ENCODE measurements at regions not wholly inside any gene's neighbourhood (a gene's known extent, or its start where the extent isn't known, plus 50 kb on each side); places are given as distances from the start of the nearest gene placed in this dataset.

GRCh38 chr1:83802023-83802422, 196.9 kb downstream of the TTLL7 start:
- peaks cover 31% of the 10 kb centered on the region for H3K4me1 Mint-ChIP-seq

GRCh38 chr1:83800066-83800465, 198.9 kb downstream of the TTLL7 start:
- no peak overlapping the region for H3K27ac Mint-ChIP-seq
- peaks cover 40% of the 10 kb centered on the region for H3K4me1 Mint-ChIP-seq
- ATAC-seq (no peak), DNase-seq (ENCODE audit: low spot score) (no peak)
- H3K4me3 Mint-ChIP-seq = no peak overlapping the region
- H3K27me3 Mint-ChIP-seq (ENCODE audit: low read depth) = no peaks in the 10 kb centered on the region; the same call in 1 of the 2 replicates
- TF ChIP-seq E2F4 (CRISPR knock-in tag; IDR thresholded peaks at IDR 0.05; ENCODE audit: borderline replicate concordance, low read depth) = no peak
- ChIA-PET POLR2A (no interaction called here), CTCF (interaction anchor here (0.8 kb wide), 1 partner anchor 30 kb away, joined by 3 read pairs; no protein-coding TSS in a partner anchor)
- H3K9me3 Mint-ChIP-seq = 0 out of 2 replicates have a peak, but pooled peaks cover 5% of the 10 kb centered on the region
- 0 out of 2 replicates have a peak, but pooled peaks cover 2% of the 10 kb centered on the region for H3K36me3 Mint-ChIP-seq

More at GRCh38 chr1:83802023-83802422, 196.9 kb downstream of the TTLL7 start:
- Mint-ChIP-seq H3K9me3 (0 out of 2 replicates have a peak, but pooled peaks cover 5% of the 10 kb centered on the region), H3K4me3 (no peak overlapping the region), H3K27ac (no peak overlapping the region), H3K36me3 (0 out of 2 replicates have a peak, but pooled peaks cover 2% of the 10 kb centered on the region), H3K27me3 (ENCODE audit: low read depth) (no peaks in the 10 kb centered on the region; the same call in 1 of the 2 replicates)
- ChIA-PET POLR2A (no interaction called here), CTCF (no interaction called here)
- ATAC-seq (no peak), DNase-seq (ENCODE audit: low spot score) (no peak)
- TF ChIP-seq USF2 (CRISPR knock-in tag; IDR thresholded peaks at IDR 0.05) = no peak
- no peak for TF ChIP-seq E2F4 (CRISPR knock-in tag; IDR thresholded peaks at IDR 0.05; ENCODE audit: borderline replicate concordance, low read depth)
- TF ChIP-seq EMX1 (CRISPR knock-in tag; IDR thresholded peaks at IDR 0.05) = no peak
- TF ChIP-seq MAX (CRISPR knock-in tag; IDR thresholded peaks at IDR 0.05) = no peak
- no peak for TF ChIP-seq ZNF263 (CRISPR knock-in tag; IDR thresholded peaks at IDR 0.05; ENCODE audit: low read depth)
- TF ChIP-seq MXD4 (CRISPR knock-in tag; IDR thresholded peaks at IDR 0.05; ENCODE audit: borderline replicate concordance) = no peak
- no peak for TF ChIP-seq E2F5 (CRISPR knock-in tag; IDR thresholded peaks at IDR 0.05)

- Mint-ChIP-seq H3K9me3 (0 out of 2 replicates have a peak, but pooled peaks cover 5% of the 10 kb centered on the region), H3K4me3 (no peak overlapping the region), H3K27ac (no peak overlapping the region), H3K4me1 (peaks cover 40% of the 10 kb centered on the region), H3K27me3 (ENCODE audit: low read depth) (no peaks in the 10 kb centered on the region; the same call in 1 of the 2 replicates), H3K36me3 (0 out of 2 replicates have a peak, but pooled peaks cover 2% of the 10 kb centered on the region)
- DNase-seq (ENCODE audit: low spot score) = no peak
- ATAC-seq = peak; percentile 56
- TF ChIP-seq ZNF232 (CRISPR knock-in tag; IDR thresholded peaks at IDR 0.05) (no peak), AR (CRISPR knock-in tag; IDR thresholded peaks at IDR 0.05) (no peak), CDX4 (CRISPR knock-in tag; IDR thresholded peaks at IDR 0.05; ENCODE audit: borderline replicate concordance) (no peak), FOXK1 (CRISPR knock-in tag; IDR thresholded peaks at IDR 0.05) (no peak), ZBTB21 (CRISPR knock-in tag; IDR thresholded peaks at IDR 0.05; ENCODE audit: borderline replicate concordance) (no peak), TEAD1 (CRISPR knock-in tag; IDR thresholded peaks at IDR 0.05) (no peak), IRF2 (CRISPR knock-in tag; IDR thresholded peaks at IDR 0.05; ENCODE audit: borderline replicate concordance, low read depth) (no peak), ZNF317 (CRISPR knock-in tag; IDR thresholded peaks at IDR 0.05; ENCODE audit: borderline replicate concordance, low read depth) (no peak), NFE2L1 (CRISPR knock-in tag; IDR thresholded peaks at IDR 0.05) (no peak)
- ChIA-PET POLR2A (no interaction called here), CTCF (no interaction called here)
These were observed 199.3 kb downstream of the TTLL7 start for GRCh38 chr1:83799594-83799993.
